SK-N-SH (cell line): ENCODE measurements at regions not wholly inside any gene's neighbourhood (a gene's known extent, or its start where the extent isn't known, plus 50 kb on each side); places are given as distances from the start of the nearest gene placed in this dataset.

Experiments
- CTCF ChIA-PET: fragments of 300-600, 350-600 bp; formaldehyde crosslinking; extraction: SDS; loops from one replicate; lab custom pipeline; 2021; lab: Yijun Ruan, JAX
- POLR2A ChIA-PET: fragments of 350-600 bp; sonication (Branson Sonifier 250); formaldehyde crosslinking; extraction: SDS; loops from one replicate; lab custom pipeline; 2020; ENCODE audit warnings: antibody characterized with exemption, inconsistent platforms; lab: Yijun Ruan, JAX
- DNase-seq: peaks from one replicate; pipeline ENCODE4 v3.0.0; 2012
- H2AFZ ChIP-seq: fragments of 200-600 bp; sonication (generic); 2 replicates; pipeline ENCODE4 v1.8.1; 2016; ENCODE audit warnings: antibody characterized with exemption, mild to moderate bottlenecking, low read depth
- H3F3A ChIP-seq: fragments of 200-600 bp; sonication (generic); replicated peaks from 2 replicates; pipeline ENCODE3; 2016; ENCODE audit warnings: antibody characterized with exemption, mild to moderate bottlenecking; ENCODE audit not compliant: insufficient read depth
- H3K27ac ChIP-seq, 2 experiments: fragments of 200-500 bp in 1 of 2; fragments of 200-600 bp in 1 of 2; sonication (Bioruptor generic) in 1 of 2; sonication (generic), shearing (Covaris generic) in 1 of 2; 2 replicates each; pipeline versions ENCODE4 v1.5.1 to v1.6.1; 2014 to 2016; ENCODE audit warnings: low read depth in 2 of 2, inconsistent platforms in 1 of 2, low read length in 1 of 2, mild to moderate bottlenecking in 1 of 2, mixed read lengths in 1 of 2
- H3K27me3 ChIP-seq: fragments of 200-600 bp; sonication (generic), shearing (Covaris generic); 2 replicates; pipeline ENCODE4 v1.6.1; 2016; ENCODE audit warnings: mixed run types; ENCODE audit not compliant: insufficient read depth
- H3K36me3 ChIP-seq, 2 experiments: fragments of 200-500 bp in 1 of 2; fragments of 200-600 bp in 1 of 2; sonication (Bioruptor generic) in 1 of 2; sonication (generic) in 1 of 2; replicated peaks in 1 of 2; 2 replicates each; pipeline versions ENCODE3 to v1.5.1; 2014 to 2016; ENCODE audit warnings: low read length in 1 of 2, mild to moderate bottlenecking in 1 of 2; ENCODE audit not compliant: insufficient read depth in 2 of 2, control insufficient read depth in 1 of 2
- H3K4me1 ChIP-seq, 2 experiments: fragments of 200-500 bp in 1 of 2; fragments of 200-600 bp in 1 of 2; sonication (Bioruptor generic) in 1 of 2; sonication (generic), shearing (Covaris generic) in 1 of 2; 2 replicates each; pipeline versions ENCODE4 v1.5.1 to v1.6.1; 2014 to 2016; ENCODE audit warnings: low read depth in 1 of 2, low read length in 1 of 2, mixed run types in 1 of 2; ENCODE audit not compliant: insufficient read depth in 2 of 2, control insufficient read depth in 1 of 2
- H3K4me2 ChIP-seq: fragments of 200-600 bp; sonication (generic), shearing (Covaris generic); 2 replicates; pipeline ENCODE4 v1.6.1; 2017; ENCODE audit warnings: mixed run types
- H3K4me3 ChIP-seq, 2 experiments: fragments of 200-500 bp in 1 of 2; fragments of 200-600 bp in 1 of 2; sonication (Bioruptor generic) in 1 of 2; sonication (generic), shearing (Covaris generic) in 1 of 2; 2 replicates each; pipeline versions ENCODE4 v1.5.1 to v1.8.1; 2014 to 2016; ENCODE audit warnings: low read depth in 2 of 2, inconsistent platforms in 1 of 2, low read length in 1 of 2, mild to moderate bottlenecking in 1 of 2, mixed read lengths in 1 of 2, moderate library complexity in 1 of 2
- H3K79me2 ChIP-seq: fragments of 200-600 bp; sonication (generic); 2 replicates; pipeline ENCODE4 v1.8.1; 2017; ENCODE audit warnings: mild to moderate bottlenecking; ENCODE audit not compliant: insufficient read depth
- H3K9ac ChIP-seq: fragments of 200-600 bp; sonication (generic); 2 replicates; pipeline ENCODE4 v1.6.1; 2017; ENCODE audit warnings: mixed run types
- H3K9me2 ChIP-seq: fragments of 200-600 bp; sonication (generic); 2 replicates; pipeline ENCODE4 v1.6.1; 2017; ENCODE audit warnings: mixed run types
- H3K9me3 ChIP-seq: fragments of 200-600 bp; sonication (generic); 2 replicates; pipeline ENCODE4 v1.6.1; 2017; ENCODE audit warnings: mixed run types, mild to moderate bottlenecking, moderate library complexity
- H4K20me1 ChIP-seq: fragments of 200-600 bp; sonication (generic); 2 replicates; pipeline ENCODE4 v1.6.1; 2017; ENCODE audit warnings: mild to moderate bottlenecking, mixed run types; ENCODE audit not compliant: insufficient read depth
- EZH2phosphoT487 ChIP-seq: fragments of 200-600 bp; sonication (generic); IDR thresholded peaks from 2 replicates; pipeline ENCODE4 v1.6.1; 2017; ENCODE audit warnings: low read depth, mixed run types, mild to moderate bottlenecking, antibody characterized with exemption, moderate library complexity, borderline replicate concordance
- FOXJ3 ChIP-seq: sonication (generic); formaldehyde crosslinking; IDR thresholded peaks from 2 replicates; pipeline ENCODE4 v1.5.1; 2020; ENCODE audit warnings: mild to moderate bottlenecking, missing genetic modification reagents
- GATA2 ChIP-seq: sonication (generic); formaldehyde crosslinking; IDR thresholded peaks from 2 replicates; pipeline ENCODE4 v1.5.0; 2020; ENCODE audit warnings: mild to moderate bottlenecking, missing genetic modification reagents
- JUND ChIP-seq: IDR thresholded peaks from 2 replicates; pipeline ENCODE4 v1.4.0; 2012
- MXI1 ChIP-seq: IDR thresholded peaks from 2 replicates; pipeline ENCODE4 v1.6.1; 2012; ENCODE audit warnings: mild to moderate bottlenecking, low read depth, low read length, improper control_type of control experiment
- NRF1 ChIP-seq: IDR thresholded peaks from 2 replicates; pipeline ENCODE4 v1.6.1; 2012; ENCODE audit warnings: low read depth, mild to moderate bottlenecking, low read length
- POLR2AphosphoS5 ChIP-seq: IDR thresholded peaks from 2 replicates; pipeline ENCODE4 v1.6.1; 2012; ENCODE audit warnings: low read depth, low read length
- RCOR1 ChIP-seq: fragments of 150-350 bp; IDR thresholded peaks from 2 replicates; pipeline ENCODE4 v1.6.1; 2017; ENCODE audit warnings: antibody characterized with exemption, low read length
- TAF1 ChIP-seq: IDR thresholded peaks from 2 replicates; pipeline ENCODE4 v1.6.1; 2012; ENCODE audit warnings: low read depth, mild to moderate bottlenecking, low read length, moderate library complexity, borderline replicate concordance
- TCF12 ChIP-seq: IDR thresholded peaks from 2 replicates; pipeline ENCODE4 v1.4.0; 2012
- TEAD4 ChIP-seq: IDR thresholded peaks from 2 replicates; pipeline ENCODE4 v1.4.0; 2012; ENCODE audit warnings: mild to moderate bottlenecking, borderline replicate concordance; ENCODE audit not compliant: insufficient read depth
- WGBS: methylation state at CpG from one replicate; pipeline ENCODE4 v1.1.6; 2017; ENCODE audit warnings: low lambda C conversion rate; 5-methylcytosine and 5-hydroxymethylcytosine counted together
- TF ChIP-seq, protein P1 (sequence below): IDR thresholded peaks from 2 replicates; pipeline ENCODE4 v1.6.1; 2012; ENCODE audit warnings: mild to moderate bottlenecking, low read depth, low read length, moderate library complexity
- TF ChIP-seq, protein P2 (sequence below): fragments of 200-600 bp; sonication (generic); IDR thresholded peaks from 2 replicates; pipeline ENCODE4 v1.6.1; 2017; ENCODE audit warnings: antibody characterized with exemption, mild to moderate bottlenecking, moderate library complexity
- TF ChIP-seq, protein P3 (sequence below): IDR thresholded peaks from 2 replicates; pipeline ENCODE4 v1.4.0; 2012; ENCODE audit warnings: low read depth, borderline replicate concordance

DNA sequence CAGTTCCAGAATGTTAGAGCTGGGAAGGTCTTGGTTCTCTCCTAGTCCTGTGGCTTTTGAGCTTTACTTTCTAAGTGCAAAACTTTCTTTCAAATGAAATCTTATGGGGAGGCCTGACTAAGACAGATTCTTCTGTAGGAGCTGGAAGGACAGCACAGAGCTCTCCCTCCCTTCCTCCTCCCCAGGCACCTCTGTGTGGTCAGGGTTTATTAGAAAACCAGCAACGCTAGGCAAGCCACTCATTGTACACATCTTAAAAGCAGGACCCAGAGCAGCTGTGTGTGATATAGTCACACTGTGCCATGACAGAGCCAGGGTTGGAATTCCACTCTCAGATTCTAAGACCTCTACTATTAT lies 241.1 kb upstream of the RAB4A start:
- DNase-seq, result no peak
- Histone ChIP-seq H3K79me2 (no peaks in the 10 kb centered on the region), H3K4me2 (no peak overlapping the region), H3K9ac (no peak overlapping the region), H3K27ac (no peak overlapping the region), H3F3A (no peaks in the 10 kb centered on the region), H3K4me1 (peaks cover 13 to 16% of the 10 kb centered on the region in 2 experiments; a peak in 2 of 4 replicates), H3K9me3 (no peaks in the 10 kb centered on the region), H3K9me2 (no peaks in the 10 kb centered on the region), H3K27me3 (no peaks in the 10 kb centered on the region), H3K36me3 (no peaks in the 10 kb centered on the region), H2AFZ (no peak overlapping the region), H4K20me1 (no peaks in the 10 kb centered on the region), H3K4me3 (no peak overlapping the region)
- 100% methylated on average over 1 of the region's 1 CpG for WGBS
- ChIA-PET POLR2A (no interaction called here), CTCF (interaction anchor here (0.6 to 1.3 kb wide), 2 partner anchors 11 to 40 kb away, joined by 3 to 4 read pairs; no protein-coding TSS in a partner anchor)
- no peak for TF ChIP-seq EZH2phosphoT487

DNA sequence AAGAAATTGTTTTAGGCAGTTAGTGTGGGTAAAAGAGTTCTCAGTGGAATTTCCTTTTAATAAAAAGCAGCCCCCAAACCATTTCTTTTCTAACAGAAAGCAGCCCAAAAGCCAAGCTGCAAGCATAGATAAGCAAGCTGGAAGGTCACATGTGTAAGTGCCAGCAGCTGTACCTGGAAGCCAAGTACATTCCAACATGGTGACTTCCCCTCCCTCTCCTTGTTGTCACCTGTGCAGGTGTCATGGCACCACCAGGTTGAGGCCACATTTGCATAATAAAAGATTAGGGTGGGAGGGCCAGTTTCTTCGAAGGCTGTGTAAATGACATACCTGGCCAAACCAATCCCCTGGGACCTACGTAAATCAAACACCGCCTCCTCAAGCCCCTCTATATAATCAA lies 240.3 kb upstream of the RAB4A start:
- POLR2A ChIA-PET, result no interaction called here
- Histone ChIP-seq H2AFZ (no peak overlapping the region), H3K9ac (no peak overlapping the region), H3K4me1 (peaks cover 10 to 14% of the 10 kb centered on the region in 2 experiments; a peak in 2 of 4 replicates), H3K27me3 (no peaks in the 10 kb centered on the region), H3K36me3 (no peaks in the 10 kb centered on the region), H4K20me1 (no peaks in the 10 kb centered on the region), H3K79me2 (no peaks in the 10 kb centered on the region), H3F3A (no peaks in the 10 kb centered on the region), H3K9me3 (no peaks in the 10 kb centered on the region), H3K4me2 (no peak overlapping the region), H3K9me2 (no peaks in the 10 kb centered on the region), H3K4me3 (no peak overlapping the region), H3K27ac (no peak overlapping the region)
- no peak for DNase-seq
- CTCF ChIA-PET, result no interaction called here
- 91% methylated on average over 3 of the region's 3 CpGs for WGBS
- TF ChIP-seq, protein P1, sequence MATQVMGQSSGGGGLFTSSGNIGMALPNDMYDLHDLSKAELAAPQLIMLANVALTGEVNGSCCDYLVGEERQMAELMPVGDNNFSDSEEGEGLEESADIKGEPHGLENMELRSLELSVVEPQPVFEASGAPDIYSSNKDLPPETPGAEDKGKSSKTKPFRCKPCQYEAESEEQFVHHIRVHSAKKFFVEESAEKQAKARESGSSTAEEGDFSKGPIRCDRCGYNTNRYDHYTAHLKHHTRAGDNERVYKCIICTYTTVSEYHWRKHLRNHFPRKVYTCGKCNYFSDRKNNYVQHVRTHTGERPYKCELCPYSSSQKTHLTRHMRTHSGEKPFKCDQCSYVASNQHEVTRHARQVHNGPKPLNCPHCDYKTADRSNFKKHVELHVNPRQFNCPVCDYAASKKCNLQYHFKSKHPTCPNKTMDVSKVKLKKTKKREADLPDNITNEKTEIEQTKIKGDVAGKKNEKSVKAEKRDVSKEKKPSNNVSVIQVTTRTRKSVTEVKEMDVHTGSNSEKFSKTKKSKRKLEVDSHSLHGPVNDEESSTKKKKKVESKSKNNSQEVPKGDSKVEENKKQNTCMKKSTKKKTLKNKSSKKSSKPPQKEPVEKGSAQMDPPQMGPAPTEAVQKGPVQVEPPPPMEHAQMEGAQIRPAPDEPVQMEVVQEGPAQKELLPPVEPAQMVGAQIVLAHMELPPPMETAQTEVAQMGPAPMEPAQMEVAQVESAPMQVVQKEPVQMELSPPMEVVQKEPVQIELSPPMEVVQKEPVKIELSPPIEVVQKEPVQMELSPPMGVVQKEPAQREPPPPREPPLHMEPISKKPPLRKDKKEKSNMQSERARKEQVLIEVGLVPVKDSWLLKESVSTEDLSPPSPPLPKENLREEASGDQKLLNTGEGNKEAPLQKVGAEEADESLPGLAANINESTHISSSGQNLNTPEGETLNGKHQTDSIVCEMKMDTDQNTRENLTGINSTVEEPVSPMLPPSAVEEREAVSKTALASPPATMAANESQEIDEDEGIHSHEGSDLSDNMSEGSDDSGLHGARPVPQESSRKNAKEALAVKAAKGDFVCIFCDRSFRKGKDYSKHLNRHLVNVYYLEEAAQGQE, result no peak
- TF ChIP-seq TAF1 (no peak), TCF12 (no peak), FOXJ3 (CRISPR knock-in tag) (no peak), POLR2AphosphoS5 (no peak), MXI1 (no peak), RCOR1 (no peak), GATA2 (no peak), TEAD4 (no peak), NRF1 (no peak), JUND (no peak)
- TF ChIP-seq, protein P2, sequence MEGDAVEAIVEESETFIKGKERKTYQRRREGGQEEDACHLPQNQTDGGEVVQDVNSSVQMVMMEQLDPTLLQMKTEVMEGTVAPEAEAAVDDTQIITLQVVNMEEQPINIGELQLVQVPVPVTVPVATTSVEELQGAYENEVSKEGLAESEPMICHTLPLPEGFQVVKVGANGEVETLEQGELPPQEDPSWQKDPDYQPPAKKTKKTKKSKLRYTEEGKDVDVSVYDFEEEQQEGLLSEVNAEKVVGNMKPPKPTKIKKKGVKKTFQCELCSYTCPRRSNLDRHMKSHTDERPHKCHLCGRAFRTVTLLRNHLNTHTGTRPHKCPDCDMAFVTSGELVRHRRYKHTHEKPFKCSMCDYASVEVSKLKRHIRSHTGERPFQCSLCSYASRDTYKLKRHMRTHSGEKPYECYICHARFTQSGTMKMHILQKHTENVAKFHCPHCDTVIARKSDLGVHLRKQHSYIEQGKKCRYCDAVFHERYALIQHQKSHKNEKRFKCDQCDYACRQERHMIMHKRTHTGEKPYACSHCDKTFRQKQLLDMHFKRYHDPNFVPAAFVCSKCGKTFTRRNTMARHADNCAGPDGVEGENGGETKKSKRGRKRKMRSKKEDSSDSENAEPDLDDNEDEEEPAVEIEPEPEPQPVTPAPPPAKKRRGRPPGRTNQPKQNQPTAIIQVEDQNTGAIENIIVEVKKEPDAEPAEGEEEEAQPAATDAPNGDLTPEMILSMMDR, result no peak
- TF ChIP-seq, protein P3, sequence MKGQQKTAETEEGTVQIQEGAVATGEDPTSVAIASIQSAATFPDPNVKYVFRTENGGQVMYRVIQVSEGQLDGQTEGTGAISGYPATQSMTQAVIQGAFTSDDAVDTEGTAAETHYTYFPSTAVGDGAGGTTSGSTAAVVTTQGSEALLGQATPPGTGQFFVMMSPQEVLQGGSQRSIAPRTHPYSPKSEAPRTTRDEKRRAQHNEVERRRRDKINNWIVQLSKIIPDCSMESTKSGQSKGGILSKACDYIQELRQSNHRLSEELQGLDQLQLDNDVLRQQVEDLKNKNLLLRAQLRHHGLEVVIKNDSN, result no peak
